Lung (tissue), 11 donors: ENCODE measurements at regions not wholly inside any gene's neighbourhood (a gene's known extent, or its start where the extent isn't known, plus 50 kb on each side); places are given as distances from the start of the nearest gene placed in this dataset.

Experiments
- ATAC-seq: fragments of 200-7000 bp; cut with Tn5 transposase; one replicate; pipeline ENCODE4 v1.9.1; 2020; ENCODE audit warnings: moderate number of reproducible peaks; ENCODE audit not compliant: insufficient read depth, low FRiP score
- DNase-seq, 3 donors: peaks; one replicate each; pipeline ENCODE4 v3.0.0-alpha.2; 2013 to 2017
- H3K27ac ChIP-seq, 2 donors: one replicate each; pipeline ENCODE4 v1.5.1; 2013; ENCODE audit warnings: mild to moderate bottlenecking in 2 of 2, moderate library complexity in 2 of 2, control low read depth in 1 of 2, inconsistent platforms in 1 of 2, low read depth in 1 of 2, low read length in 1 of 2
- H3K27me3 ChIP-seq, 3 donors: one replicate each; pipeline ENCODE4 v1.5.1; 2013; ENCODE audit warnings: low read length in 2 of 3; ENCODE audit not compliant: control insufficient read depth in 3 of 3, insufficient read depth in 3 of 3
- H3K36me3 ChIP-seq, 4 donors: one replicate each; pipeline ENCODE4 v1.5.1; 2013; ENCODE audit warnings: low read length in 4 of 4, mild to moderate bottlenecking in 1 of 4, moderate library complexity in 1 of 4; ENCODE audit not compliant: control insufficient read depth in 4 of 4, insufficient read depth in 4 of 4
- H3K4me1 ChIP-seq, 5 donors: one replicate each; pipeline ENCODE4 v1.5.1; 2013; ENCODE audit warnings: low read length in 5 of 5, mild to moderate bottlenecking in 2 of 5, moderate library complexity in 1 of 5; ENCODE audit not compliant: control insufficient read depth in 5 of 5, insufficient read depth in 5 of 5
- H3K4me3 ChIP-seq: one replicate; pipeline ENCODE4 v1.5.1; 2013; ENCODE audit warnings: mild to moderate bottlenecking, control low read depth, moderate library complexity
- H3K9ac ChIP-seq, 2 donors: one replicate each; pipeline ENCODE4 v1.5.1; 2013; ENCODE audit warnings: low read length in 2 of 2, control low read depth in 1 of 2; ENCODE audit not compliant: insufficient read depth in 1 of 2
- H3K9me3 ChIP-seq, 4 donors: one replicate each; pipeline ENCODE4 v1.5.1; 2013; ENCODE audit warnings: low read length in 3 of 4, mild to moderate bottlenecking in 1 of 4, moderate library complexity in 1 of 4; ENCODE audit not compliant: control insufficient read depth in 4 of 4, insufficient read depth in 3 of 4
- WGBS, 2 donors: extraction: QIAGEN DNeasy Blood & Tissue Kit; methylation state at CpG; one replicate each; pipeline ENCODE4 v1.1.7; 2013; 5-methylcytosine and 5-hydroxymethylcytosine counted together
- TF ChIP-seq, protein P1 (sequence below): IDR thresholded peaks from 2 replicates; pipeline ENCODE4 v1.5.1; 2012; ENCODE audit warnings: mild to moderate bottlenecking; ENCODE audit errors: control extremely low read depth, extremely low read depth
- donor health status: control.
- donor health status: control.
- donor health status: Bipolar disorder and iron deficiency.
- donor health status: healthy.
- donor health status: DM: yes; HTN: yes; CAD: no.

DNA sequence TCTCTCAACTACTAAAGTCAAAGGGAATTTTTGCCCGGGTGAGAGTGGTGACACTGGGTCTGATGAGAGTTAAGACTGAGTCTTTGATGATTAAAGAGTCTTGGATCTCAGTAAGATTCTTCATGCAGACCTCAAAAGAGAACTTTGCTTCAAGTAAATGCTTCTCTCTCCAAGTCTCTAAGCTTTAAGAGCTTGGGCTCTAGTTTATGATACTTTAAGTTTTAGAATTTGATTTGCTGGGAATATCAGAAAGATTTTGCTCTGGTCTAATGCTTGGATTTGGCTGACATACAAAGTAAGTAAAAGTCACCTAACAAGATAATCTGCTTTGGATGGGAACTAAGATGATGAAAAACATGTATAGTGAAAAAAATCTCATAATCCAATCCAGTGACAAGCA lies 566.3 kb downstream of the MAT2B start:
- Histone ChIP-seq H3K36me3 (no peaks in the 10 kb centered on the region), H3K9me3 (peaks cover 0 to 2% (median 0%) of the 10 kb centered on the region in 4 donors), H3K9ac (no peak overlapping the region), H3K4me1 (no peaks in the 10 kb centered on the region), H3K27me3 (no peaks in the 10 kb centered on the region), H3K27ac (no peak overlapping the region), H3K4me3 (no peak overlapping the region)
- TF ChIP-seq, protein P1, sequence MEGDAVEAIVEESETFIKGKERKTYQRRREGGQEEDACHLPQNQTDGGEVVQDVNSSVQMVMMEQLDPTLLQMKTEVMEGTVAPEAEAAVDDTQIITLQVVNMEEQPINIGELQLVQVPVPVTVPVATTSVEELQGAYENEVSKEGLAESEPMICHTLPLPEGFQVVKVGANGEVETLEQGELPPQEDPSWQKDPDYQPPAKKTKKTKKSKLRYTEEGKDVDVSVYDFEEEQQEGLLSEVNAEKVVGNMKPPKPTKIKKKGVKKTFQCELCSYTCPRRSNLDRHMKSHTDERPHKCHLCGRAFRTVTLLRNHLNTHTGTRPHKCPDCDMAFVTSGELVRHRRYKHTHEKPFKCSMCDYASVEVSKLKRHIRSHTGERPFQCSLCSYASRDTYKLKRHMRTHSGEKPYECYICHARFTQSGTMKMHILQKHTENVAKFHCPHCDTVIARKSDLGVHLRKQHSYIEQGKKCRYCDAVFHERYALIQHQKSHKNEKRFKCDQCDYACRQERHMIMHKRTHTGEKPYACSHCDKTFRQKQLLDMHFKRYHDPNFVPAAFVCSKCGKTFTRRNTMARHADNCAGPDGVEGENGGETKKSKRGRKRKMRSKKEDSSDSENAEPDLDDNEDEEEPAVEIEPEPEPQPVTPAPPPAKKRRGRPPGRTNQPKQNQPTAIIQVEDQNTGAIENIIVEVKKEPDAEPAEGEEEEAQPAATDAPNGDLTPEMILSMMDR: no peak
- ATAC-seq: no peak
- 75 to 94% methylated on average over 1 of the region's 1 CpG for WGBS, 2 donors
- DNase-seq: no peak

DNA sequence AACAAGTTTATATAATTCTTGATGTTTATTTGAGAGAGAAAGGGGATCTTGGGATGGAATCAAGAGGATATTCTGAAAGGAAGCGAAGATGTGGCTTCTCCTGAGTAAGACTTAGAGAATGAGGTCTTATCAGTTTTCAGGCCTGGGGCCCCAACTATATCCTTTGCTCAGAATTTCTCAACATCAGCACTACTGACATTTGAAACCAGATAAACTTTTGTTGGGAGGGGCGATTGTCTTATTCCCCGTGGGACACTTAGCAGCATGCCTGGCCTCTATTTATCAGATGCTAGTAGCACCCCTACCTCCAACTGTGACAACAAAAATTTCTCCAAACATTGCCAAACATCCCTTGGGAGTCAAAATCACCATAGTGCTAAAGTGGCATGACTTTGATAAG lies 567.7 kb downstream of the MAT2B start:
- ATAC-seq: no peak

DNA sequence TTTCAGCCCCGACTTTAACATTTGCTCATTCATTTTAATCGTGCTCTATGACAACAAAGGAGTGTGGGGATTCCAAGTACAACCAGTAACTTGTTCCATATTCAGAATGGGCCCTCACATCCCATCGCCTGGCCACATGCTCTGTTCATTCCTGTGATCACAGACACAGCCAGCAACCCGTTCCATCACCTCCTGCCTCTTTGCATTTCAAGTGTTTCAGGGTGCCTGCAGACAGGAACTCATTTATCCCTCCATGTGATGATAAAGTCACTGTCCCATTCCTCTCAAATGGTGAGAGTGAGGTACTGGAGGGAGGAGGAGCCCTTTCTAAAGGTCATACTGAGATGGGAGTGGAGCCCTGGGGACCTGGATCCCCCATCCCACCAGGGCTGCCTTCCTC lies 571.1 kb downstream of the MAT2B start:
- TF ChIP-seq, protein P1: no peak
- 77 to 80% methylated on average over 4 of the region's 4 CpGs for WGBS, 2 donors
- Histone ChIP-seq H3K27me3 (no peaks in the 10 kb centered on the region), H3K4me1 (no peaks in the 10 kb centered on the region), H3K4me3 (no peak overlapping the region), H3K9me3 (peaks cover 0 to 4% (median 0%) of the 10 kb centered on the region in 4 donors), H3K36me3 (no peaks in the 10 kb centered on the region), H3K9ac (no peak overlapping the region), H3K27ac (no peak overlapping the region)
- DNase-seq (no peak), ATAC-seq (no peak)

More for the DNA sequence above, 567.7 kb downstream of the MAT2B start:
- H3K4me3 ChIP-seq: no peak overlapping the region
- 56 to 63% methylated on average over 3 of the region's 3 CpGs for WGBS, 2 donors
- H3K9ac ChIP-seq: no peak overlapping the region
- no peaks in the 10 kb centered on the region for H3K36me3 ChIP-seq
- H3K9me3 ChIP-seq: peaks cover 0 to 4% (median 0%) of the 10 kb centered on the region in 4 donors
- no peak for DNase-seq
- TF ChIP-seq, protein P1: no peak
- no peak overlapping the region for H3K27ac ChIP-seq
- H3K27me3 ChIP-seq: no peaks in the 10 kb centered on the region
- H3K4me1 ChIP-seq: no peaks in the 10 kb centered on the region

DNA sequence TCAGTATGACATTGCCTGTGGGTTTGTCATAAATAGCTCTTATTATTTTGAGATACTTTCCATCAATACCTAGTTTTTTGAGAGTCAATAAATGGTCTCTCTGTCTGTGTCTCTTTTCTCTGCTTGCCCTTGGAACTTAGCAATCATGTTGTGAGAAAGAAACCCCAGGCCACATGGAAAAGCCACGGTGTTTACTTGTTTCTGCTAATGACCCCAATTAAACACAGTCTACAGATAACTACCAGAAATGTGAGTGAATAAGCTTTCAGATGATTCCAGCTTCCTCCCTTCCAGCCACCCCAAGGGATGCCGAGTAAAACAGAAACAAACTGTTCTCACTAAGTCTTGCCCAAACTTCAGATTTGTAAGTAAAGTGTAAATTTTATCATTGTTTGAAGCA lies 584.9 kb downstream of the MAT2B start:
- Histone ChIP-seq H3K4me3 (no peak overlapping the region), H3K4me1 (peaks cover 0 to 6% (median 1%) of the 10 kb centered on the region in 5 donors), H3K9ac (no peak overlapping the region), H3K36me3 (no peaks in the 10 kb centered on the region), H3K9me3 (no peaks in the 10 kb centered on the region), H3K27ac (no peak overlapping the region), H3K27me3 (no peaks in the 10 kb centered on the region)
- DNase-seq: no peak
- whole genome bisulfite sequencing, 2 donors: 55 to 65% methylated on average over 2 of the region's 2 CpGs
- TF ChIP-seq, protein P1: no peak
- no peak for ATAC-seq
